ENCODE measurements at regions not wholly inside any gene's neighbourhood (a gene's known extent, or its start where the extent isn't known, plus 50 kb on each side); places are given as distances from the start of the nearest gene placed in this dataset.

- TF ChIP-seq CTCF (IDR thresholded peaks at IDR 0.05) (no peak), ZFX (IDR thresholded peaks at IDR 0.05; ENCODE audit: borderline replicate concordance) (no peak)
Measured at GRCh38 chr1:84077476-84078107, 66.5 kb upstream of the PRKACB start.

Measured in 22Rv1 (cell line).